ENCODE measurements at regions not wholly inside any gene's neighbourhood (a gene's known extent, or its start where the extent isn't known, plus 50 kb on each side); places are given as distances from the start of the nearest gene placed in this dataset.
"Not testable (repeated sequence)": the region's sequence is repeated elsewhere in the genome, so short reads cannot be mapped to it uniquely, and the experiment has no call there.

DNA sequence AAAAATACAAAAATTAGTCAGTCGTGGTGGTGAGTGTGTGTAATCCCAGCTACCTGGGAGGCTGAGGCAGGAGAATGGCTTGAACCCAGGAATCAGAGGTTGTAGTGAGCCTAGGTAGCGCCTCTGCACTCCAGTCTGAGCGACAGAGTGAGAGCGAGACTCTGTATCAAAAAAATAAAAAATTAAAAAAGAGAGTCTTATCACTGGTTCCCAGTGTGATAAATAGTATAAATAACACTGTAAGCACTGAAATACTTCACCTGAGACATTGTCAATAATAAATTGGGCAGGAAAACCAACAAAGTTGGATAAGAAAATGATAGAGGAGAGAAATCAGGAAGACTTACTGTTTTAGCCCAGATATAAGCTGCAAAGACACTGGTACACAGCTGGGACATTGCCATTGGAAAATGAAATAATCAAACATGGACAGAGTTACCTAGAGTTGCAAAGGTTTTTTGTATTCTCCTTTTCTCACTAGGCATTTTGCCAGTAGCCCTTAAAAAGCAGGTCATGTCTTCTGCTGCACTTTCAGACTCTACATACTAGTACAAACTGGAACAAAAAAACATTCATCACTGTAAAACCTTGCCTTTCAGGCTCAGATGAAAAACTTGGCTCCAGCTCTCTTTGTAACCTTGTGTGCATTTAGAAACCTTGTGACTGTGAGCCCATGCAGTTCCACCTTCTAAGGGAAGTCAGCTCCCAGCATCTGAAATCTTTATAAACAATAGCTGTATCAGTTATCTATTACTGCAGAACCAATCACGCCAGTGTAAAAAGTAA is 55.0 kb upstream of the PPP1R2C start:
- no peak for DNase-seq (ENCODE audit: low spot score)

DNA sequence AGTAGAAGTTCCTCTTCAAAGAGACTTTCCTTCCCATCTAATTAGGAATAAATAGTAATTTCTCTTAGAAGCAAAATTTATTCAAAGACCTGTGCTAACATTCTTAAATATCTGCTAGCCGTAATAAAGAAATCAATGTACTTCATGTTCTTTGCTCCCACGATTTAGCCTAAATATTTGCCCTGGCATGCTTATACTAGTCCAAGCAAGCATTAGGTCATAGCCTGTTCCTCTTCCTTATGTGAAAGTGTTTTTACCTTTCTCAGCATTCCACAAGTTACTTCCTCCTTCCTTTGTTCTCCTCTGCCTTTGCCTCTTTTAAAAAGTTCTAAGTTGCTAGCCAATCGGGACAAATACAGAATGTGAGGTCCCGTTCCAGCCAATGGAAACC is 55.6 kb upstream of the PPP1R2C start:
- DNase-seq (ENCODE audit: low spot score) = not testable (repeated sequence)

DNA sequence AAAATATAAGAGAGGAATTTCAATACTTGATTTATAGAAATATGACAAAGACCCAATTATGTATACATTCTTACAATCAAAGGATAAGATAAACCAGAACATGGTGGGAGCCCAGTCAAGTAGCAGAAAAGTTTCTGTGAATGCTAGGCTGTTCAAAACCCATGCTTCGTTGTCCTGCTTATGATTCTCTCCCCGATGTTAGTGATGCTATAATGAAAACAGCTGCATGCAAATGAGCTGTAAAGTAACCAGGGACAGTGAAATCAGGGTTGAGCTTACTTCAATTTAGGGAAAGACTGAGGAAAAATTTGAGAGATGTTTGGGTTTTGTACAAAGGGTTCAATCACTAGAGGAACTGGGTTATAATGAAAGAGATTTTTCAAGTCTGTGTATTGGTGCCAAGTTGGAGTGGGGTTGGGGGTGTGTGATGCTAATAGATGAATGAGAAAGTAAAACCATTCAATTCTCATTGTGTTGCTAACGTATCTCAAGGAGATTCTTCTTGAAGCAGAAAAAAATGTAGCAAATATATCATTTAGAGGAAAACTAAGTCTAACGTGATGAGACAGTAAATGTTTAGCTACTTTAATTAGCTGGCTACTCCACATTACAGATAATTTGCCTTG is 59.3 kb upstream of the PPP1R2C start:
- DNase-seq (ENCODE audit: low spot score) = no peak

DNA sequence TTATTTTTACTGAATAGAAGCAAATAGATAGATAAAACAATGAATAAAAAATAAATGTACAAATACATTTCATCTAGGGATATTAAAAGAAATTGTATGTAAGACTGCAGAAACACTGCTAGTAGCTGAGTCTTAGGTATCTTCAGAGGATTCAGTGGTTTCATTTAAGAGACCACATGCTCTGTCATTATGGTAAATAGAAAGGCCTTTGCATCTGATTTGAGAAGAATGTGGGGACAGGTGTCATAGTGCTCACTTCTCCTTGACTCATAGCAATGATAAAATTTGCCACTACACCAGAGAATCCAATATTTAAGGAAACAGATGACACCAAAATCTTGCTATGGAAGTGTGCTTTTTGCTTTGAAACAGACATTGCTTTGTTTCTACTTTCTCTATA is 59.8 kb upstream of the PPP1R2C start:
- DNase-seq (ENCODE audit: low spot score) = no peak

DNA sequence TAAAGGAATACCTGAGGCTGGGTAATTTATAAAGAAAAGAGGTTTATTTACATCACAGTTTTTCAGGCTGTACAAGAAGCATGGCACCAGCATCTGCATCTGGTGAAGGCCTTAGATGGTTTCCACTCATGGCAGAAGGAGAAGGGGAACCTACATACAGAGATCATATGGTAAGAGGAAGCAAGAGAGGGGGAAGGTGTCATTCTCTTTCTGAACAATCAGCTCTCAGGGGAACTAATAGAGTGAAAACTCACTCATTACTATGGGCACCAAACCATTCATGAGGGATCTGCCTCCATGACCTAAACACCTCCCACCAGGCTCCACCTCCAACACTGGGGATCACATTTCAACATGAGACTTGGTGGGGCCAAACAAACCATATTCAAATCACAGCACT is 61.7 kb upstream of the PPP1R2C start:
- no peak for DNase-seq (ENCODE audit: low spot score)

DNA sequence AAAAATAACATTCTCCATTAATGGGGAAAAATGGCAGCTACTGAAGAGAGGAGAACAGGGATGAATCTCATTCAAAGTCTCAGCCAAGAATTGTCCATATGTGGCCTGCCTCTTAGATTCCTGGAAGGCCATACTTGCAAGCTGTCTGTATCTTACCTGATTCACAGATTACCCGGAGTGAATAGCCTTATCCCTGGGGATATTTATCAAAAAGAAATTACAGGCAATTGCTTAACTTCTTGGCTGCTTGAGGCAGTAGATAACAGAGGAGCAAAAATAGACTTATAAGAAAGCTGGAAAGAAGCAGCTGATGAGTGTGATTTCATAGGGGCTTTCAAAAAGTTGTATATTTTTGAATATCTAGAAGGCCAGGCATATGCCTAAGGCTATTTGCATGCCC is 68.8 kb upstream of the PPP1R2C start:
- no peak for DNase-seq (ENCODE audit: low spot score)

DNA sequence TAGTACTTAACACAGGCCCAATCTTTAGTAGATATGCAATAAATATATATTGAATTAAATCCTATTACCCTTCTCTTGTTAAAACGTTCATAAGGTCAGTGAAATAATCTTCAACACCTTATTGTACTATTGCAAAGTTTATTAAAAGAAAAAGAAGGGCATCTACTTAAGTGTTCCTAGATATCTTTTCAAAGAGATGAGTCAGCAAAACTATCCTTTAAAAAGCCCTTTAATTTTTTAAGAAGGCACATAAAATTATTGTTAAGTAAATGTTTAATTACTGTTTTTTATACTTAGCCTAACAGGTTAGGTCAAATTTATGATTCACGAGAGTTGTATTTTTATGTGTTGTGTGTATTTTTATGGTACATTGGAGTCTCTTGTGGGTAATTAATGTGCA is 77.3 kb upstream of the PPP1R2C start:
- no peak for DNase-seq (ENCODE audit: low spot score)

DNA sequence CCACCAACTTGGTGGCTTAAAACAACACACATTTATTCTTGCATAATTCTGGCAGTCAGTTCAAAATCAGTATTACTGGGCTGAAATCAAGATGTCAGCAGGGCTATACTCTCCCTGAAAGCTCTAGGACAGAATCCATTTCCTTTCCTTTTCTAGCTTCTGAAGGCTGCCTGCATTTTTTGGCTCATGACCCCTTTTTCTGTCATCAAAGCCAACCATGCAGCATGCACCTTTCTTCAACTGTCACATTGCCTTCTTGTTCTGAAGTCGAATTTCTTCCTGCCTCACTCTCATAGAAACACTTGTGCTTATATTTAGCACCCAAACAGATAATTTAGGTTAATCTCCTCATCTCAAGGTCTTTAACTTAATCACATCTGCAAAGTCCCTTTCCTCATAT is 79.8 kb upstream of the PPP1R2C start:
- no peak for DNase-seq (ENCODE audit: low spot score)

DNA sequence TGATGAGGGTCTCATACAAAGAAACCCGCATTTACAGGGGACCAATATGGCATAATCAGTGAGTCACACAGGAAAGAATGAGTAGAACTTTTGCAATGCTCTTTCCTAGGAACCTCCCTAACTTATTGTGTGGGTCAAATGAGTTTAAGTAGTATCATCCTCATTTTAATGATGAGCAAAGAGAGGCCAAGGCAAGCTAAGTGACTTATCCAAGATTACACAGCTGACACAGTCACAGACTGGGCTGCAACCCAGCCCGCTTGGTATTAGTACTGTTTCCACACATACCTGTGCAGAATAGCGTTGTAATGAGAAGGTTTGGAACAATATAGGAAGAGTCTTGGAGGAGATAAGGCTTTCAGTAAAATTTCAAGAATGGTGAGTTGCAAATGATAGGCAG is 91.0 kb upstream of the PPP1R2C start:
- no peak for DNase-seq (ENCODE audit: low spot score)

DNA sequence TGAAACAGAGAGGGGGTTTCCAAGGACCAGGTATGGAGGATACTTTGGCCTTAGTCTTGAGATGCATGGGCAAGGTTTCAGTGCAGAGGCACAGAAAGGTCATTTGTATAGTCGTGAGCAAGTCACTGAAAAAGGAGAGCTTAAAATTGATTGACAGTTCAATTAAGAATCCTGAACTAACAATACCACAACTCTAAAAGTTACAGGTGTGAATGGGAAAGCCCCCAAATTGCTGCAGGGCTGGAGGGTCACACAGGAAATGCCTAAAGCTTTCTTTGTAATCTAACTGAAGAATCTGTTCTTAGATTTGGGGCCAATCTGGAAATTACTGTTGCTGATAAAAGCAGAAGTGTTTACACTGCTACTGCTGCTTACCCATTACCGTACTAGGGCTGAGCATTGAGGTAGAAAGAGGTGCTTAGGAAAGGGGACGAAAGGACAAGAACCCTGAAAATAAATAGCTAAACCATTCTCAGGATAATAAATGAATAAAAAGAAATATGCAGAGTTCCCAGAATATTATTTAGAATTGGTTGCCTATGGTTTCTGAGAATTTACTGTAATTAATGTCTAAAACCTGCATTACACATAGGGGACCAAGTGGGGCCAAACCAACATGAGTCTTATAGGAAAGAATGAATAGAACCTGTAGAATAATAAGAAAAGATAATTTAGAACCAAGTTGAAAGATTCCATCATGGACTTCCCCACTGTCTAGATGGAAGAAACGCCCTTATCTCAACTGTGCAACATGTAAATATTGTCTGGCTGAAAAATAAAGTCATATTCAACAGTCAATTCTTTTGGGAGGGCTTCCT is 91.9 kb upstream of the PPP1R2C start:
- DNase-seq (ENCODE audit: low spot score) = no peak

DNA sequence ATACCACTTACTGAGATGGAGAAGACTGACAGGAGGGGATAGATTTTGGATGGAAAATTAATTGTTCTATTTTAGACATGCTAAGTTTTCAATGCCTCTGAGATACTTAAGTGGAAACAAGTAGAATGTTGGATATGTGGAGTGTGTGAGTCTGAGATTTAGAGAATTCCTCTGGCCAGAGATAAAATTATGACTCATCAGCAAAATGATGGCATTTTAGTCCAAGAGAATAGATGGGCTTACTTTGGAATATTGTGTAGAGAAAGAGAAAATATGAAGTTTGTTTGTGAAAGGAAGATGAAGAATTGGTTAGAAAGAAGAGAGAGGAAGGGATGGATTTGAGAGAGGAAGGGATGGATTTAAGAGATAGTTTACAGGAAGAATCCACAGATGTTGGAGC is 108.6 kb upstream of the PPP1R2C start:
- DNase-seq (ENCODE audit: low spot score) = no peak

DNA sequence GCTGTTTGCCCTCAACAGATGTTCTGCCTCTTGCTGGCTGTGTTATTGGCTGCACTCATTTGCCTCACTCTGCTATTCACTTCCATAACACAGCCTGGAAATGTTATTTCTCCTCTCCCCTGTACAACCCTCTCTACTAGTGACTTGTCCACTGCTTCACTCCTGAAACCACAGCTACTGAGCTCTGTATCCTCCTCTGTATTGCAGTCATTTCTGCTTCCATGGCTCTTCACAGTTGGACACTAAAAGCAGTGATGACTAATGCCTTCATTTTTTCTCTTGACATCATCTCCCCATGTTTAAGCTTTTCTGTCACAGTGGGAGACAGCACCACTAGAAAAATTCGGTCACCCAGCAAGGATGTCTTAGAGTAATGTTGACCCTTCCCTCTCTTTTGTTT is 123.0 kb upstream of the PPP1R2C start:
- DNase-seq (ENCODE audit: low spot score) = no peak

DNA sequence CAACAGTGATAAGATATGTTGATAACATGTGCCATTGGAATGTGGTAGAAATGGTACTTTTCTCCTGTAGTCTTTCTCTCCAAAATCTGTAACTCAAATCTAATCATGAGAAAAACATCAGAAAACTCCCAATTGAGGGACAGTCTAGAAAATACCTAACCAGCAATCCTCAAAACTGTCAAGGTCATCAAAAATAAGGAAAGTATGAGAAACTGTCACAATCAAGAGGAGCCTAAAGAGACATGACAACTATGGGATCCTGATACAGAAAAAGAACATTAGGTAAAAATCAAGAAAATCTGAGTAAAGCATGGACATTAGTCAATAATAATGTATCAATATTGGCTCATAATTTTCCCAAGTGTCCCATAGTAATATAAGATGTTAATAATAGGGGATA is 124.5 kb upstream of the PPP1R2C start:
- DNase-seq (ENCODE audit: low spot score) = no peak

DNA sequence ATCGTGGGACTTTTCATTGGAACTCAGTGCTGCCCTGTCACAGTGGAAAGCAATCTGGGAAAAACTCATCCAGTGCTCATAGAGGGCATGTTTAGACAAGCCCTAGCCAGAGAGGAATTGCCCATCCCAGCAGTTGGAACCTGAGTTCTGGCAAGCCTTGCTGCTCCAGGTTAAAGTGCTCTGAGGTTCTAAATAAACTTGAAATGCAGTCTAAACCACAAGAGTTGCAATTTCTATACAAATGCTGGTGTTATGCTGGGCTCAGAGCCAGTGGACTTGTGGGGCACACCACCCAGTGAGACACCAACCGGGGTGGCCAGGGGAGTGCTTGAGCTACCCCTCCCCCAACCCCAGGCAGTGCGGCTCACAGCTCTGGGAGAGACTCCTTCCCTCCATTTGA is 142.8 kb upstream of the PPP1R2C start:
- no peak for DNase-seq (ENCODE audit: low spot score)

DNA sequence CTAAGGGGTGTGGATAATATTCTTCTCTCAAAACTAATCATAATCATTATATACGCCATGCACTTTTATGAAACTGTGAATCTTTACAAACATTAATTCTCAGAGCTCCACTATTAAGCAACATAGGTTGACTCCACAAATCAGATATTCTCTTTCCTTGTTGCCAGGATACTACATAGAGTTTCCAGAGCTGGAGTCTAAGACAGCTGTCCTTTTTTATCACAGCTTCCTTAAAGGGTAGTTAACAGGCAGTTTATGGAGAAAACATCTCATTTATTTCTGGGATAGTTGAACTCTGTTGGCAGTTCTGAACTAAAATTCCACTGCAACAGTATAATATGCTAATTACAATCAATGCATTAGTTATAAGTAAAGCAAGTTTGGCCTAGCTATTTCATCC is 152.1 kb upstream of the PPP1R2C start:
- no peak for DNase-seq (ENCODE audit: low spot score)

DNA sequence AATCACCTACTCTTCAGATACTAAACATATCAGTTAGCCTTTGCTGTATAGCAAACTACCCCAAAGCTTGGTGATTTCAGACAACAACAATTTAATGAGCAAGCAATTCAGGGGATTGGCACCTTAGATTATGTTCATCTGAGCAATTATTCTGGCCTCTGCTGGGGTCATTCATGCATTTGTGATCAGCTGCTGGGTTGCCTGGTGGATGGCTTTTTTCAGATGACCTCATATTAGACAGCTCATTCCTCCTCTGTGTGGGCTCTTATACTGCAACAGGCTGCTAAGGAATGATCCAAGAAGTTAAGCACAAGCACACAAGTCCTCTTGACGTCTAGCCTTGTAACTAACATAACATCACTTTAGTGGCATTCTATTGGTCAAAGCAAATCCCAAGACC is 153.0 kb upstream of the PPP1R2C start:
- DNase-seq (ENCODE audit: low spot score) = no peak

DNA sequence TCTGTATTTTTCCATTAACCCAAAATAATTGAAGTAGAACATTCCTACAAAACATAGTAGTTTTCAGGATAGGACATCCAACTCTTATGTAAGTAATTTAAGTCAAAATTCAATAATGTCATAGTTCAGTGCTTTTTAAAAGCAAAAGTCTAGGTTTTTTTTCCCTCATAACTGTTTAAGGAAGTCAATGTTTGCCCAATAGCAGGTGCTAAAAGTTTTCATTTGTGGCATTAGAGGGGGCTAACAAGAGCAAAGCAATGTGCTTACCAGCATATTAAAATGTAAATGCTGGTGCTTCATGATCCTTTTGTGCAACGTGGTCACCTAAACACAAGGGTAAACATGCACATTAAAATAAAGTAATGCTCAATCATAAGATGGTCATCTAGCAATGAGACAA is 155.2 kb upstream of the PPP1R2C start:
- DNase-seq (ENCODE audit: low spot score) = no peak

DNA sequence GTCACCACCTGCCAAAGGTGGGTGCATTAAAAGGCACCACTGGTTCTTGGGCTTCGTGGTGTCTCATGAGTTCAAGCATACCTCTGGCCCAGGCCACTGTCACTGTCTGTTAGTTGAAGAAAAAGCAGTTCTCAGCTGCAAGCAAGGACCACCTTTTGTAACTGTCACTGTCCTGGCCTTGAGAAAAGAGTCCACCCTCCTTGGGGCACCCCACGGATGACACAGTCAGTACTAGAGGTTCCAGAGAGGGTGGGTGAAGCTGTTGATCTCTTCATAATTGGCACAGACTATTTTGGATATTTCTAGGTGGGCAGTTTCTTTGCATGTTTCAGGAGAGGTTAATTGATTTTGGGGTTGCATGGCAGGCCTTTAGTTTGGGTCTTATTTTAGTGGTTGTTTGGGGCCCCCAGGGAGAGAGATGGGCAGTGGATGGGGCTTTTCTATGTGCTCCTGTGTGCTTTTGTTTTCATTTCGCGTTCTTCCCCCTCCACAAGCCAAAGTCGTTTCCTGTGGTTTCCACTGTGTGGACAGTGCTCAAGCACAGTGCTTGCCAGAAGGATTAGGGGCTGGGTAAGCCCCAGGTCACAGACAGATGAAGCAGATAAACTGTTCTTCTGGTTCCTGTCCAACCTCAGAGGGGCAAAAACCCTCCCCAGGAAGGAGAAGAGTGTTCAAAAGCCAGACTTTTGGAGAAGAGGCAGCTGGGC is 156.2 kb upstream of the PPP1R2C start:
- DNase-seq (ENCODE audit: low spot score) = no peak

DNA sequence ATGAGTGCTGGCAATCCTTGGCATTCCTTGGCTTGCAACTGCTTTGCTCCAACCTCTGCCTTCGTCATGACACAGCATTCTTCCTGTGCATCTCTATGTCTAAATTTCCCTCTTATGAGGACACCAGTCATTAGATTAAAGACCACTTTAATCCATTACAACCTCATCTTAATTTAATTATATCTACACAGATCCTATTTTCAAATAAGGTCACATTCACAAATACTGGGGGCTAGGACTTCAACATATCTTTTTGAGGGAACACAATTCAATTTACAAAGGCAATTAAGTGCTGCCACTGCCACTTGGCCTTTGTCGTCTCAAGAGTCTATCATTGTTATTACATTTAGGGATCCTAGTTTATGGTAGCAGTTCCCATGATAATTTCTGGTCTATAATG is 163.7 kb upstream of the PPP1R2C start:
- DNase-seq (ENCODE audit: low spot score) = no peak

DNA sequence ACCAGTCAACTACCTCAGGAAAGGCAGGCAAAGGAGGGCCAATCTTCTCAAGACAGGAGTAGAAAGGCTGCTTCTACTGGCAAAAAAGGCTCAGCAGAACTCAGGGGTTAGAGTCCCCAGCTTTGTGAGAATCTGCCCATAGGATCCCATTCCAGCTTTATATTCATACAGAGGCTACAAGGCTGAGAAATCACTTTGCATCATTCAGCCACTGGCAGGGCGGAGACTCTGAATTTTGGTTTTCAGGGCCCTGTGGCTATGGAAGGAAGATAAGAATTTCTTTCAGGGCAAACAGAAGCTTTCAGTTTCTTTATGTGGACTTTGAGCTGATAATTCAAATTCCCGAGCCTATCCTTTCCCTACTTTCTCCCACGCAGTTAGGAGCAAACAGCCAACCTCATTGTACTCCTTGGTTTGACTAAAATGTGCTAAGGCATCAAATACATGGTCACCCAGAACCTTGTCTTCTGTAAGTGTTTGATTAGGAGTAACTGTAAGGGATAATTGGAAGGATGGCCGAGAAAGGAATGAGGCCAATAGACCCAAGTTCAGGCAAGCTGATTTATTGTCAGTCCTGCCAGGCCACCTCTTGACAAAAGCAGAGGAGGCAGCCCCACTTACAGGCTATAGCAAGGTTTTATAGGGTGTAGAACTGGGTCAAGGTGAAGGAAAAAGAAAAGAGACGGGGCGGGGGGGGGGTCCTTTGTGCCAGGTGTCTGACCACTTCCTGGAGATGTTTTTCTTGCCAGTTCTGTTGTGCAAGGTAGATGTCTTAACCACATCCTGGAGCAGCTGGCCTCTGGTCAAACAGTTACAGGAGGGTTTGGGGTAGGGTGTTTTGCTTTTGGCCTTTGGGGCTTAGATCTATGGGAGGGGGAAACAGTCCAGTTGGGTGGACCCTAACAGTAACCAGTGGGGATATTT is 165.3 kb upstream of the PPP1R2C start:
- DNase-seq (ENCODE audit: low spot score) = no peak

DNA sequence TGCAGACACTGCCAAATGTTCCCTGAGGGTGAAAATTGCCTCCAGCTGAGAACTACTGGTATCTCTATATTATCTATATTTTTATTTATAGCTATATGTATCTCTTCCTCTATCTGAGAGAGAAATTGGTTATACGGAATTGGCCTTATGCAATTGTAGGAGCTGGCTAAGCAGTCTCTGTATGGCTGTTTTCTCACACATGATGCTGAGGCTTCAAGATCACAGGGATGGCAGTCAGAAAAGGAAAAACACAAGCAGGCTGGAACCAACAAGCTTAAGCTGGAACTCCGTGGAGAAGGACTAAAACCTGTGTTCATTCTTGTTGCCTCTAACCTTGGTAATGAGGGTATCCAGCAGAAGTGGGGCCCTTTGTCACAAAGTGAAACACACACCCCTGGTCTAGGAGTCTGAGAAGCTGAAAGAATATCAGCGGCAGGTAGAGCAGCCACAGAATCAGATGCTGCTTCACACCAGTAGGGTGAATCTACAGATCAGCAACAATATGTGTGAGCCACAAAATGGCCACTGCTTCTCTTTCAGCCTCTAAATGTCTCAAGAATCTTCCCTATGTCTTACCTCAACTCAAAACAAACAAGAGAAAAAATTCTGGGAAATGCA is 166.5 kb upstream of the PPP1R2C start:
- no peak for DNase-seq (ENCODE audit: low spot score)
